GM23248 (cell line): ENCODE measurements at regions not wholly inside any gene's neighbourhood (a gene's known extent, or its start where the extent isn't known, plus 50 kb on each side); places are given as distances from the start of the nearest gene placed in this dataset.

Source experiments
- EZH2 ChIP-seq: fragments of 200-600 bp; sonication (generic); IDR thresholded peaks from 2 replicates; pipeline ENCODE4 v1.6.1; 2018; ENCODE audit warnings: antibody characterized with exemption, mild to moderate bottlenecking; ENCODE audit not compliant: insufficient read depth, poor library complexity, severe bottlenecking
- EZH2phosphoT487 ChIP-seq: fragments of 200-600 bp; sonication (generic); IDR thresholded peaks from 2 replicates; pipeline ENCODE4 v1.6.1; 2018; ENCODE audit warnings: antibody characterized with exemption, moderate library complexity, mild to moderate bottlenecking, low read depth; ENCODE audit not compliant: insufficient read depth

DNA sequence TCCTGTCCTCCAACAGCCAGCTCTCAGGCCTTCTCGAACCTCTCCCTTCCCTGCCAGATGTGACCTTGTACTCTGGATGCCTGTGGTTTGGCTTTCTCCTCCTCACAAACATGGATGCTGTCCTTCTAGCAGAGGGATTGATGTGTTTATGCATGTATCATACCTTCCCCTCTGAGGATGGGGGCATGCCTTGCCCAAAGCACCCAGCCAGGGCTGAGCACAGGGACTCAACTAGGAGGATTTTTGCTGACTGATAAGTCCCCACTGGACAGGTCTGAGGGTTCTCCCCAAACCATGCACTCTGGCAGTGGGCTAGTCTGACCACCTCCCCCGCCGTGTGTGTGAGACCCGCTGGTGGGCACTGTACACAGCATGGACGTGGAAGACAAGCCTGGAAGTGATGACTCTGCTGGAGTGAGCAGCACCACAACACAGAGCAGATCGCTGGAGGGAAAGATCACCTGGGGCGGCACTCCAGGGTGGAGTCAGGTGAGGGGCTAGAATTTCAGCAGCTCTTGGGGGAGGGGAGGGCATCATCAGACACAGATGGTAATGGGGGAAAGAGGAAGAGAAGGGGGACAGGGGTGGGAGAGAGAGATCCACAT lies 360.3 kb upstream of the ZNF507 start:
- TF ChIP-seq EZH2phosphoT487 (no peak), EZH2 (no peak)
